Testis (tissue), 2 donors: ENCODE measurements at regions not wholly inside any gene's neighbourhood (a gene's known extent, or its start where the extent isn't known, plus 50 kb on each side); places are given as distances from the start of the nearest gene placed in this dataset.
A peak's percentile ranks its signal among the peaks of the same experiment; 100 is the strongest.

Source experiments
- DNase-seq: peaks from one replicate; pipeline ENCODE4 v3.0.0-alpha.2; 2019
- H3K27ac ChIP-seq, 2 donors: fragments of 200-600 bp; sonication (generic); one replicate each; pipeline ENCODE4 v1.5.1; 2019
- H3K27me3 ChIP-seq: fragments of 200-600 bp; sonication (generic); one replicate; pipeline ENCODE4 v1.5.1; 2019
- H3K36me3 ChIP-seq: fragments of 200-600 bp; sonication (generic); one replicate; pipeline ENCODE4 v1.5.1; 2017; ENCODE audit warnings: low read depth; ENCODE audit errors: missing control alignments
- H3K4me1 ChIP-seq: fragments of 200-600 bp; sonication (generic); one replicate; pipeline ENCODE4 v1.5.1; 2019
- H3K4me3 ChIP-seq, 2 donors: fragments of 200-600 bp; sonication (generic); one replicate each; pipeline ENCODE4 v1.5.1; 2017 to 2019
- H3K9me3 ChIP-seq: fragments of 200-600 bp; sonication (generic); one replicate; pipeline ENCODE4 v1.5.1; 2017
- CTCF ChIP-seq, 3 experiments: fragments of 450-650 bp in 2 of 3; fragments of 200-600 bp in 1 of 3; sonication (generic) in 1 of 3; IDR thresholded peaks; one replicate each; pipeline ENCODE4 v1.5.1; 2016 to 2019; ENCODE audit warnings: antibody characterized with exemption in 3 of 3, mild to moderate bottlenecking in 2 of 3, moderate library complexity in 1 of 3
- POLR2A ChIP-seq: fragments of 450-650 bp; IDR thresholded peaks from one replicate; pipeline ENCODE4 v1.6.1; 2017; ENCODE audit warnings: antibody characterized with exemption, mild to moderate bottlenecking, moderate library complexity
- WGBS, 2 donors: methylation state at CpG; one replicate each; pipeline ENCODE4 v1.1.5; 2018; 5-methylcytosine and 5-hydroxymethylcytosine counted together
- intact Hi-C: fragments of 100-400 bp; cut with DNase I; formaldehyde crosslinking; loops from one replicate; pipeline ENCODE4 v1.15.1; 2023; ENCODE audit warnings: low total_unique reads

DNA sequence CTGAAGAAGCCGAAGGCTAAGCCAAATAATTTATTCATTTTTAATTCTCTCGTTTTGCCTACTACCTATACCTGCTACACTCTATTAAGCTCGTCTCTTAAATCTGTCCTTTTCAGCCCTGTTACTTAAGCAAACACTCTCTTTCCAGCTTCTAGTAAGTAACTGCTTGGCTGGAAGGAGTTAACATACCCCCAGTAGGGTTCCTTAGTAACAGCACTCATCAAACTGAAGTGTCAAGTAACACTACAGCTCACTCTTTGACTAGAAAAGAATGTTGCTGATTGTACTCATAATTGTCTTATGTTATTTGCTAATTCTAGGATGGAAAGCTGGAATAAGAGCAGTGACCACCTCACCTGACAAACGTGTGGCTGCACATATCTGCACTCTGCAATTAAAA is 120.0 kb upstream of the SCN7A start:
- H3K36me3 ChIP-seq, result no peaks in the 10 kb centered on the region
- H3K4me1 ChIP-seq, result peaks cover 2% of the 10 kb centered on the region
- H3K27me3 ChIP-seq, result no peaks in the 10 kb centered on the region
- 55 to 56% methylated on average over 4 of the region's 4 CpGs for WGBS, 2 donors
- TF ChIP-seq CTCF (IDR thresholded peaks at IDR 0.05) (no peak), POLR2A (no peak)
- no peaks in the 10 kb centered on the region for H3K9me3 ChIP-seq
- H3K4me3 ChIP-seq, result no peak overlapping the region
- intact Hi-C loops, result no loop called here
- no peak for DNase-seq
- H3K27ac ChIP-seq, result no peak overlapping the region

DNA sequence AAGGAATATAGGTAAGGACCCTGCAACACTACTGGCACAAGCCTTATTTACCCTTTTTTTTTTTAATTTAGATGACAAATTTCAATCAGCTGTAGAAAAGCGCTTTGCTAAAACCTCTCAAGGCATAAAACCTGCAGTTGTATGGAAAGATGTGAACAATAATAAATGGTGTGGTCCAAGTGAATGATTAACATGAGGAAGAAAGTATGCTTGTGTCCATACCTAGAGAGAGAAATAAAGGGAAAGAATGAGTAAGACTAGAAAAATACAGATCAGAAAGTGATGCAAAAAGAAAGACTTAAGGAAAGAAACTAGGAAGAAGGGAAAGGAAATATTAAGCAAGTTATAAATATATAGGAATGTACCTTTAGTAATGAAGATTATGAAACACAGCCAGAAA is 119.2 kb upstream of the SCN7A start:
- TF ChIP-seq POLR2A, result no peak
- TF ChIP-seq CTCF (IDR thresholded peaks at IDR 0.05), result no peak
- 89 to 96% methylated on average over 1 of the region's 1 CpG for WGBS, 2 donors

GRCh38 chr2:166612214-166612613 is 118.2 kb upstream of the SCN7A start:
- Histone ChIP-seq H3K4me3 (no peak overlapping the region), H3K36me3 (no peaks in the 10 kb centered on the region), H3K27me3 (no peaks in the 10 kb centered on the region), H3K9me3 (no peaks in the 10 kb centered on the region), H3K27ac (no peak overlapping the region), H3K4me1 (peaks cover 2% of the 10 kb centered on the region)
- no peak for DNase-seq
- intact Hi-C loops, result no loop called here
- no peak for TF ChIP-seq CTCF (IDR thresholded peaks at IDR 0.05)
- TF ChIP-seq POLR2A, result no peak
- 50 to 59% methylated on average over 6 of the region's 6 CpGs for WGBS, 2 donors

More for the DNA sequence above, 119.2 kb upstream of the SCN7A start:
- no peak overlapping the region for H3K4me3 ChIP-seq
- no peaks in the 10 kb centered on the region for H3K27me3 ChIP-seq
- no peaks in the 10 kb centered on the region for H3K36me3 ChIP-seq
- H3K27ac ChIP-seq, result no peak overlapping the region
- DNase-seq, result no peak
- intact Hi-C loops, result no loop called here
- peaks cover 2% of the 10 kb centered on the region for H3K4me1 ChIP-seq
- H3K9me3 ChIP-seq, result no peaks in the 10 kb centered on the region

GRCh38 chr2:166610913-166611305 is 116.9 kb upstream of the SCN7A start:
- DNase-seq, result no peak
- peaks cover 2% of the 10 kb centered on the region for H3K4me1 ChIP-seq
- H3K27ac ChIP-seq, result no peak overlapping the region
- H3K27me3 ChIP-seq, result no peaks in the 10 kb centered on the region
- H3K4me3 ChIP-seq, result peak overlapping the region; percentile 37 to 39
- 63 to 72% methylated on average over 5 of the region's 5 CpGs for WGBS, 2 donors
- intact Hi-C loops, result no loop called here
- no peaks in the 10 kb centered on the region for H3K36me3 ChIP-seq
- no peaks in the 10 kb centered on the region for H3K9me3 ChIP-seq
- no peak for TF ChIP-seq CTCF (IDR thresholded peaks at IDR 0.05)
- no peak for TF ChIP-seq POLR2A

DNA sequence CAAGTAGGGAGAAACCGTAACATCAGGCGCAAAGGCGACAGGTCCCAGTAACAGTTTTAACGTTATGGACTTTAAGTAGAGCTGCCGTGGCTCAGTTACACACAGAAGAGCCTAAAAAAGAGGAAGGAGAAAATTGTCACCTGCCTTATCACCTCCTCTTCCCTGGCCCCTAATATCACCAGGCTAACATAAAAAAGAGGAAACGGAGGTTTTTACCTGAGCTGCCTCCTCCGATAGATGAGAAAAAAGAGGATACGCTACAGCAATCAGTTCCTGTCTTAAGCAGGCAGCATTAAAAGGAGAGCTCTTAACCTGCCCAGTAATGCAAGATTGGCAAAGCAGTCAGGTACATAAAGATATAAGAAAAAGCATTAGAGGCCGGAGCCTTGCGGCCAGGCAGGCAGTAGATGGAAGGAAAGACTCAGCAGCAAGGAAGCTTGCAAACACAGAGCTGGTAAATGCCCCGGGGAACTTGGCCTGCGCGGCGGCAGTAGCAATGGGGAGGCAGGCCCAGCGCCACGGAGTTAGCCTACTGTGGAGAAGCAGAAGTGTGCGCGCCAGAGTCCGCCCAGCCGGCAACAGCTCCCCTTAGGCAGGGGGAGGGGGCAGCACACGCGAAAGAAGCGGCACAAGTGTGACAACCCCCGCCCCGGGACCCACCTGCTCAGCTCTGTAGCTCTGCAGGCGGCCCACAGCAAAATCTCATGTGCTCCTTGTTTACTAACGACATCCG is 116.3 kb upstream of the SCN7A start:
- TF ChIP-seq POLR2A (no peak), CTCF (IDR thresholded peaks at IDR 0.05) (no peak)
- Histone ChIP-seq H3K9me3 (no peaks in the 10 kb centered on the region), H3K27me3 (no peaks in the 10 kb centered on the region), H3K4me3 (peak overlapping the region; percentile 37 to 39), H3K4me1 (peaks cover 2% of the 10 kb centered on the region), H3K36me3 (no peaks in the 10 kb centered on the region), H3K27ac (no peak overlapping the region)
- intact Hi-C loops, result no loop called here
- 21 to 29% methylated on average over 28 of the region's 28 CpGs for WGBS, 2 donors
- peak; percentile 36 for DNase-seq
